ENCODE measurements at regions not wholly inside any gene's neighbourhood (a gene's known extent, or its start where the extent isn't known, plus 50 kb on each side); places are given as distances from the start of the nearest gene placed in this dataset.

DNA sequence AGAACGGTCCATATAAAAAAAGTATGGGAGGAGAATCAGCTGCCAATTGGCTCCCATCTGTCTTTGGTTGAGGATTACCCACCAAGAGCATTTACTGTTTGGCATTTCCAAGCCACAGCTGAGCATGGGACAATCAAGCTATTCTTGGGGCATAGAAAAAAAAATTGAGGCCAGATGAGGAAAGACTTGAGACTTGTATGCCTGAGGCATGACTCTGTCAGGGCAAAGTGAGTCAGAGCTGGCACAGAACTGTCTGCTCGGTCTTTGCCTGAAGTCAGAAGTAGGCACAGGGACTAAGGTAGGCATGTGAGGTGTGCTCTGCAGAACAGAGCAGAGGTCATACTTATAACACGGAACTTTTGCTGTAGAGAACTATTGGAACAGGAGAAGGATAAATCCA is 126.5 kb upstream of the CHRM2 start:
- Histone ChIP-seq H2AFZ (ENCODE audit: low read length) (no peak overlapping the region), H2AK5ac (ENCODE audit: insufficient read length, low read length) (no peak overlapping the region), H3K4me1 (ENCODE audit: insufficient read depth, low read length) (no peaks in the 10 kb centered on the region), H3K18ac (ENCODE audit: insufficient read length, low read depth, low read length) (no peak overlapping the region), H3K9ac (ENCODE audit: extremely low read depth, insufficient read length, low read length) (no peak overlapping the region), H3K4ac (ENCODE audit: low read depth, low read length) (no peak overlapping the region), H4K5ac (ENCODE audit: insufficient read length, low read depth, low read length) (no peak overlapping the region), H4K8ac (replicated peaks; ENCODE audit: insufficient read length, low read depth, low read length) (no peak overlapping the region), H3K79me2 (ENCODE audit: insufficient read depth, low read length) (no peaks in the 10 kb centered on the region), H3K27me3 (ENCODE audit: insufficient read depth, low read length) (no peaks in the 10 kb centered on the region), H2BK120ac (ENCODE audit: low read depth, low read length, poor library complexity, severe bottlenecking) (no peak overlapping the region), H3K23me2 (ENCODE audit: insufficient read length, low read depth, low read length, poor library complexity, severe bottlenecking) (no peaks in the 10 kb centered on the region), H3K27ac (ENCODE audit: insufficient read length, low read depth, low read length) (no peak overlapping the region), H3K56ac (ENCODE audit: insufficient read length, low read depth, low read length) (no peak overlapping the region), H2BK5ac (ENCODE audit: insufficient read length, low read length) (no peak overlapping the region), H3K4me2 (ENCODE audit: insufficient read depth, insufficient read length, low read length) (no peak overlapping the region), H3K23ac (ENCODE audit: insufficient read length, low read depth, low read length) (no peak overlapping the region), H3T11ph (ENCODE audit: low read length) (no peak overlapping the region), H3K14ac (ENCODE audit: insufficient read depth, low read length) (no peak overlapping the region), H2BK15ac (ENCODE audit: low read depth, low read length) (no peak overlapping the region), H2BK20ac (ENCODE audit: low read depth, low read length, poor library complexity, severe bottlenecking) (no peak overlapping the region), H4K20me1 (ENCODE audit: control insufficient read depth, insufficient read depth, insufficient read length) (no peaks in the 10 kb centered on the region), H2BK12ac (ENCODE audit: insufficient read length, low read depth, low read length) (no peak overlapping the region), H3K79me1 (ENCODE audit: insufficient read depth, low read depth, low read length, poor library complexity, severe bottlenecking) (no peaks in the 10 kb centered on the region), H3K9me3 (ENCODE audit: control insufficient read depth, low read depth, low read length) (no peaks in the 10 kb centered on the region), H4K91ac (ENCODE audit: insufficient read length, low read depth, low read length) (no peak overlapping the region)
- Mint-ChIP-seq H3K4me3 (no peak overlapping the region), H3K4me1 (peaks cover 5% of the 10 kb centered on the region in 2 experiments; a peak in 1 of 4 replicates), H3K27me3 (ENCODE audit: low read depth) (no peaks in the 10 kb centered on the region; the same call in 1 of the 2 replicates), H3K9me3 (peaks cover 16 to 20% of the 10 kb centered on the region in 2 experiments), H3K36me3 (ENCODE audit: insufficient read depth in 1 of 3, low read depth in 3 of 3) (peaks cover 4 to 23% (median 15%) of the 10 kb centered on the region in 3 experiments; a peak in 6 of 7 replicates), H3K27ac (no peak overlapping the region)
- WGBS (ENCODE audit: extremely low coverage, insufficient read length, low lambda C conversion rate): no CpG with 5 or more reads among the region's 3 CpGs
- no peak for DNase-seq
- TF ChIP-seq CTCF (conservative IDR thresholded peaks at IDR 0.05): no peak
